HG03575 (cell line): ENCODE measurements at regions not wholly inside any gene's neighbourhood (a gene's known extent, or its start where the extent isn't known, plus 50 kb on each side); places are given as distances from the start of the nearest gene placed in this dataset.
"Not testable (repeated sequence)": the region's sequence is repeated elsewhere in the genome, so short reads cannot be mapped to it uniquely, and the experiment has no call there.

Experiments
- ATAC-seq: cut with Tn5 transposase; IDR thresholded peaks from one replicate; pipeline ENCODE4 v1.9.1; 2021; ENCODE audit not compliant: unreplicated experiment, insufficient number of reproducible peaks, low FRiP score; ENCODE audit errors: extremely low read depth

- ATAC-seq: no peak
Observed at GRCh38 chr5:124979251-124979650, 232.8 kb upstream of the ZNF608 start.

- ATAC-seq: peak; percentile 96
Observed at GRCh38 chr5:124980163-124980941, 233.9 kb upstream of the ZNF608 start.

- ATAC-seq: no peak
Observed at GRCh38 chr5:124981901-124982300, 235.5 kb upstream of the ZNF608 start.

GRCh38 chr5:124986170-124986569 is 239.7 kb upstream of the ZNF608 start:
- ATAC-seq: no peak

DNA sequence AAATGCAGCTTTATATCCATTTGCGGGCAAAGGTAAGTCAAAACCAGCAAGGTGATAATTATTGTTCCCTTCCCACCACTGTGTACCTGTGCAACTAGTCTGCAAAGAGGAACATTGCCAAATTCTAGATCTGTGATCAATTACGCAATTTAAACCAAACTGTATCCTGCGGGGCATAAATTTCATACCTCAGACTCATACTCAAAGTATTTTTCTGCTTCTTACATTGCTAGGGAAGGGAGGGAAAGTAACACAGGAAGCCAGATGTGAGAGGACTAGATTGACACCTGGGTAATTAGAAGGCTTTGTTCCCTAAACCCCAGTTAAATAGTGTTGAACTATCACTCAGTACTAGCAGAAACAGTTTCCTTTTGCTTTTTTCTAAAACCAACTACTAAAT is 240.2 kb upstream of the ZNF608 start:
- no peak for ATAC-seq

DNA sequence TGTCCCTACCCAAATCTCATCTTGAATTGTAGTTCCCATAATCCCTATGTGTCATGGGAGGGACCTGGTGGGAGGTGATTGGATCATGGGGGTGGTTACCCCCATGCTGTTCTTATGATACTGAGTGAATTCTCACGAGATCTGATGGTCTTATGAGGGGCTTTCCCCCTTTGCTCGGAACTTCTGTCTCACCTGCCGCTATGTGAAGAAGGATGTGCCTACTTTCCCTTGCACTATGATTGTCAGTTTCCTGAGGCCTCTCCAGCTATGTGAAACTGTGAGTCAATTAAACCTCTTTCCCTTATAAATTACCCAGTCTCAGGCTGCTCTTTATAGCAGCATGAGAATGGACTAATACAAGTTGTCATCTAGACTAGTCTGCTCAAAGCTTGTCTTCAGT is 241.3 kb upstream of the ZNF608 start:
- not testable (repeated sequence) for ATAC-seq

DNA sequence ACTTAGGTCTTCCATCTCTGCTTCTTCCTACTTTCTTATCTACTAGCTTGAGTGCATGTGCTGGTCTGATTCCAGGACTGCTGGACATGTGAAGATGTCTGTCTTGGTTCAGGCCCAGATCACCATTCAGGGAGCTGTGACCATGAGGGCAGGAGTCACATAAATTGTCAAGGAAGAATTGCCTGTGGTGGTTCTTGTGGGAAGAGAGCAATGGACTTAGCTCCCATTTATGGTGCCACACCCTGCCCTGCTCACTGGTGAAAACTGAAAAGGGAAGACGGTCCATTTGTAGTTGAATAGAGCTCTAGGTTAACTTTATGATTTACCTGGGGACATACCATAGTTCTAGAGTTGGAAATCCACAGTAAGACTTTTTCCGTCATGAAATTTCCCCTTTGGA is 244.3 kb upstream of the ZNF608 start:
- ATAC-seq: no peak

DNA sequence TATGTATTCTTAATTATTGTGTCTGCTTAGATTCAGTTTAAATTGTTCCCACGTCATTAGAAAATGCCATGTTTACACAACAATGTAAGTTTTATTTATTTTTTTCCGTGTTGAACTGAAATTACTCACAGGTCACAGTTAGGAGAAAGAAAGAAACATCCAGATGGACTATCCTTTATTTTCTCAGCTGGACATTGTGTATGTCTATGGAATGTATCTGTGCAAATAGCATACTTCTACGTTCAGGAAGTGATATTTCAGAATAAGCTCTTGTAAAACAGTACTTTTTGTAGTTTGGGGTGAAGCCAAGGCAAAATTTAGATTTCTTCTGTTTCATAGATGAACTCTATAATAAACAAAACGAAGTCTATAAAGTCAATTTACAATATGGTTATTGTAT is 249.0 kb upstream of the ZNF608 start:
- ATAC-seq: no peak

DNA sequence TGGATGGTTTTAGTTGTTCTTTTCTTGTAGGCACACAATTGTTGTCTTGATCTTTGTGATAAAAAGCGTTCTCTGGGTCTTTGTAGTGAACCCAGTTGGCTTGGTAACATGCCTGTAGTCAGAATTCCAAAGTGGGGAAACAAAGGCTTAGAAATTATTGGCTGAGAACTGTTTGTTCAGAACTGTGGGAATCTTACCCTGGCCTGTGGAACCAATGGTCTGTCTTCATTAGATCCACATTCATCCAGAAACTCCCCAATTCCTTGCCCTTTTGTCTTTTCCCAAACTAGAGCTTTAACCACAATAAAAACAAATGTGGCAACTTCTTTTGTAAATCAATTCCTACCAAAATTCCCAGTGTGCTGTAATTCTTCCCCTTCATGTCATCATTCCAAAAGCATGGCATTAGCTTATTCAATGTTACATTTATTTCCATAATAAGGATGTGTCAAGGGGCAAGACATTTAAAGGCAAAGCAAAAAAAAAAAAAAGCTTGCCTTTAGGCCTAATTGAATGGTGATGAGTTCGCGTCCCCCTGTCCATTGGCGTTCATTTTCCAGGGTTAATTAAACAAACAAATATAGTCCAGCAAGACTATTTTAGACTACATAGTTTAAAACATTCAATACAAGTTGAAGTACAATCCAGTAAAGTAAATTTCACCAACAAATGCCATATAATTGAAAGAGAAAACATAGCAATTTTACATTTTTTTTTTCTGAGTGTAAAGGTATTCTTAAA is 249.8 kb upstream of the ZNF608 start:
- no peak for ATAC-seq

DNA sequence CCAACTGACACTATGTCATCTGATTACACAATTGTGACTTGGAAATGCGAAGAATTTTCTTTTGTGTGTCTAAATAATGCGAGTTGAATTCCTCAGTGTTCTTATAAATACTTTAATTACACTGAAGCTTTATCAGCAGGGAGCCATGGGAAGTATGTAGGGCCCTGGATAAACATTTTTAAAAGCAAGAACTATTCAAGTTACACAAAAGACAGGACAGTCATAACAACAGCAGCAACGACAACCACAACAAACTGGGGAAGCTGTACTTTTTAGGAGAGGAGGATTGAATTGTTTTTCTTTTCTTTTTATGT is 250.3 kb upstream of the ZNF608 start:
- ATAC-seq: no peak

DNA sequence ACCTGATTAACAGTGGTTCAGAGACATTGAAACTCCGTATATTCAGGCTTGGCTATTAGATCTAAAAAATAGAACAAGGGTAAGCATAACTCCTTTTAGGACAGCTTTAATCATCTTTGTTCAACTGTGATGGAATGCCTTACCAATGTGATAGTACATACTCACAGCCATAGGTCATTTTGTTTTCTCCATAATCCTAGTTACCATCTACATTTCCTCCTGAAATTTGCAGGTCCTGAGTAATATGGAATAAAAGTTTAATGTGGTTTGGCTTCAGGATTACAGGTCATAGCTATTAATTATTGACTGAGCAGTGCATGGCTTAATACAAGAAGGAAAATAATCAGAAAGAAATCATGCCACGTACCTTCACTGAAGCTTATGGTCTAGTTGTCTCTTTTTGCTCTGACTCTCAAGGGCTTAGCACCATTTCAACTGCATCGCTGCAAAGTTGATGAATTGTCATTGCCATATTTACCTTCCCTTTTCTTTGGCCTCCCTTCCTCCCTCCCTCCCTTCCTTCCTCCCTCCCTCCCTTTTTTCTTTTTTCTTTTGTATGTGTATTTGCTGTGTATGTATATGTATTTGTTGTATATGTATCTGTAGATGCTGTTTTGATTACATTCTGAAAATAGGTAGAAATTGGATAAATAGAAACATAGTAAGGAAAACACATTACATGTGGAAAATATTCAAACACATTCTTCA is 250.9 kb upstream of the ZNF608 start:
- no peak for ATAC-seq

DNA sequence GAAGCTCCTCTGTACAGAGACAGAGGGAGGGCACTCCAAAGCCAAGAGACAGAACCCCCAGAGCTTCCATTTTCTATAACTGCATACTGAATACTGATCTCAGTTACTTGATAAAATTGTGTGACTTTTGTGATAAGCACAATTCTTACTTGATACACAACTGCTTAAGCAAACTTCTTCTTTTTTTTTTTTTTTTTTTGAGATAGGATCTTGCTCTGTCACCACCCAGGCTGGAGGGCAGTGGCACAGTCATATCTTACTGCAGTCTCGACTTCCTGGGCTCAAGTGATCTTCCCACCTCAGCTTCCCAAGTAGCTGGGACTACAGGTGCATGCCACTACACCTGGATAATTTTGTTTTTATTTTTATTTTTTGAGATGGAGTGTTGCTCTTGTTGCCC is 252.1 kb upstream of the ZNF608 start:
- no peak for ATAC-seq

- no peak for ATAC-seq
Observed at GRCh38 chr5:125002727-125003598, 256.5 kb upstream of the ZNF608 start.

DNA sequence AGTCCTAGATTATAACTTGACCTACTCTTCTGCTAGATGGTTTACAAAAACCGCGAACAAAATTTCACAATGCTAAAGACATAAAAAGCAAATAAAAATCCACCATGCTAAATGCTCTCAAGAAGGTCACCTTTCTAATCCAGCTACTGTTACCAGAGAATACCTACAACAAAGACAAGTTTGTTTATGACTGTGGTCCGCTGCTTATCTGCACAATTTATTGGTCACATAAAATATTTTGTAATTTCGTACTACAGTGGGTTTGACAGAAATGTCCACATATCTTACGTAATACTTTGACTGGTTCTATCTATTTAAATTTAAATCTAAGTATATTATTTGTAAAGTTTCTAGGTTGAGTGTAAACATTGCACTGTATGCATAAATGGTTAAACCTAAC is 257.6 kb upstream of the ZNF608 start:
- no peak for ATAC-seq

DNA sequence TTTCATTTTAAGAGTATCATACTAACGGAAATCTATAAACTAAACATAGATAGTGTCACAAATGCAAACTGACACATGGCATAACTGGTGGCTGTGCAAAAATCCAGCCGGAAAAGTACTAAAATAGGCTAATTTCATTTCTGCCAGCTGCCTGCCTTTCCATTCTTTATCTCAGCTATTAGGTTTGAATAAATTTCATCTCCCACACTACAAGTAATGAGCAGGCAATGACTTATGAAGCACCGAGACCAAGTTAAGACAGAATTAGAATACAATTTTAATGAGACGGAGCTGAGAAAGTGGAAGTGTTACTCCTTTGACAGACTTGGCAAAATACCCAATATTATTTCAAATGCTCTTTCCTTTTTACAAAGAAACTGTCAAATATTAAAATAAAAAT is 258.8 kb upstream of the ZNF608 start:
- ATAC-seq: no peak

DNA sequence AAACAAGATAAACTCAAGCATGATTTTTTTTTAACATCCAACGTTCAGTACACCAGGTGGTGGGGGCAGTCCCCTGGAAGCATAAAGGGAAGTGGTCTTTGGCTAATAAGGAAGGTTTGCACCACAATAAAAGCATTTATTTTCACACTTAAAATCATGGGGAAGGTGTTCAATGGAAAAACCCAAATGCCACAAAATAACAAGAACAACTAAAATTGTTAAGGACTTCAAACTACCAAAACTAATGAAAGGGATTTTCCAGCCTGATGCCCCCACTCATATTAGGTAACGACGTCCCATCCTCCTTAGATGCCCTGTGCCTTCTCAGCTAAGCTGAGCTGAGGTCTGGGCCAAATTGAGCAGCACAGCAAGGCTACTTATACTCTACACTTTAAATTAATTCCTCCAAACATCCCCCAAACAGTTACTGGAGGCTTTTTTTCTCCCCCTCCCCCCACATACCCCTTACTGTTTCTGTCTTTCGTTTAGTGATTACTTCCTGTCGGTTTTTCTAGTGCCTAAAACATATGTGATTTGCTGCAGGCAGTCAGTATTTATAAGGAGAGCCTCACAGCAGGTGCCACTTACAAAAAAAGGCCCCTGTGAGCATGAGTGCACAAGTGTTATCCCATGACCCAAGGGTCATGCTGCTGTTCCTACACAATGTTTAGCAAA is 259.7 kb upstream of the ZNF608 start:
- ATAC-seq: peak; percentile 36

DNA sequence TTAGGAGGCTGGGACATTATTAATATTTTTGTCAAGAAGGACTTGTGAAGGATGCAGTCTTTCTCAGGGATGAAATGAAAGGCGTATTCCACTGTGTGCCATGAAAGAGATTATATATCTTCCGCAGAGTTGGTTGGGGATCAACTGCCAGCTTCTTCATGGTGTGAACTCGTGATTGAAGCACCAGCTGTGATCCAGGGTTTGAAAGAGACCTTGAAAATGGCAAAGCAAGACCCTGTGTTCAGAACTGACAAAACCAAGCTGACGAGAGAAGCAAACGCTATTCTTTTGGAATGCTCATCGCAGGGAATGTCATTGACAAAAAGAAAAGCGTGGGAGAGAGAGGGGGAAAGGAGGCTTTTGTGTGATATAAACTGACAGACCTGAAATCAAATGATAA is 263.9 kb upstream of the ZNF608 start:
- ATAC-seq: no peak

DNA sequence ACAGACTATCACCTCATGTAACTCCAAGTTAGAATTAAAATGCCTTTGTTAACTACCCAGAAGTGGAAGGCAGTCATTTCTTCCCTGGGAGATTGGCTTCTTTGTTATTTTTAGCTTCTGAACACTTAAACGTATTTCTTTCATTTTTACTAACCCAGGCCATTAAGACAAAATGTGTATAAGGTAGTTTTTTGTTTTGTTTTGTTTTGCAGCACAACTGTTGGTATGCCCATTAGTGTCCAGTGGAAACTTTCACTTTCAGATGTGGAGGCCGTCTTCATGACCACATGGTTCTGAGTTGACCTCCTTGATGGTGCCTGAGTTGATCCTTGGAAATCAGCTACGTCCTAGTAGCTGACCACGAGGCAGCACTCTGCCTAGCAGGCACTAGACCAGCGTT is 264.6 kb upstream of the ZNF608 start:
- ATAC-seq: peak; percentile 41

DNA sequence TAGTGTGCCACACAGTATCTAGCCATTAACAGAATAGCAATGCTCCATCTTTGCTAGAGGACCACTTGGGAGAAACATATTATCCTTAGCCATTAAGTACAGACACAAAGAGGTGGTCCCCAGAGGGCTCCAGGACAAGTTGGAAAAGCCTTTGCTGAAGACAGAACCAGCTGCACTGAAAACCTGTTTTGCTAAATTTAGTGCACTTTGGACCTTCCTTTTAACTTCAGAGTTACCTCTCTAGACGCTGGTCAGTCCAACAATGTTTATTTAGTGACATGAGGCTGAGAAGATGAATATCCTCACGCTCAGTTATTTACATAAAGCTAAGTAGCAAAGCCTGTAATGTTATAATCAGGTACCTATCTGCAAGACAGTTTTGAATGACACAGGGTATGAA is 265.0 kb upstream of the ZNF608 start:
- no peak for ATAC-seq
